Pulmonary artery endothelial cell (primary cell): ENCODE measurements at regions not wholly inside any gene's neighbourhood (a gene's known extent, or its start where the extent isn't known, plus 50 kb on each side); places are given as distances from the start of the nearest gene placed in this dataset.

ENCODE experiments used
- DNase-seq: peaks from one replicate; pipeline ENCODE4 v3.0.0-alpha.2; 2011; ENCODE audit warnings: low read depth, low spot score

DNA sequence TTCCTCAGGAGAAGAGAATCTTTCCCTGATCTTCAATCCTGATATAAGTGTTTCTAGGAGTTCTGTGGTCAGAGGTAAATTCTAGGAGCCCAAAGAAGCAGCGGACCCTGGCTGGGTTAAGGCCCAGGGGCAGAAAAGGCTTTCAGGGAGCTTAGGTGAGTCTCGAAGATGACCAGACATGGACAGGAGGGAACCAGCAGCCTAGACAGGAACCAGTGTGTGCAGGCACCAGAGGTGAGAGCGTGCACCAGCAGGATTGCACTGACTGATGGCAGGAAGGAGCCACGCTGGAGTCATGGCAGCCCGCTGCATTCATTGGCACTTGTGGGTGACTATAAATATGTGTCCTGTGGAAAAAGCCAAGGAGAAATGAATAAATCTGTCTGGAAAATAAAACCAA, 489.9 kb downstream of the BCL11B start:
- no peak for DNase-seq

DNA sequence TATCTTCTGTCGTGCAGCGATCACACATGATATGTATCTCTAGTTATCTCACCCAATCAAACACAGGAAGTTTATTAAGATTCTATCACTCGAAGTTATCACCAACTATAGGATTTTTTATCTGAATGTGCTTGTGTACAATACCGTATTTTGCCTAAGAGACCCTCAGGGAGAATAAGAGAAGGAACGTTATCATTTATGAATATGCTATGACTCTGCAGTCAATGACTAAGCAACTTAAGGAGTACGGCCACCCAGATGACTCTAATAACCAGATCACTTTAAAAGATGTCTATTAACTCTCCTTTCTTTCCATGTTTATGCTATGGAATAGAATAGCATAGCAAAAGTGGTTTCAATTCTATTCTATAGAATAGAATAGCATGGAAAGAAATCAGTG, 486.4 kb downstream of the BCL11B start:
- no peak for DNase-seq

DNA sequence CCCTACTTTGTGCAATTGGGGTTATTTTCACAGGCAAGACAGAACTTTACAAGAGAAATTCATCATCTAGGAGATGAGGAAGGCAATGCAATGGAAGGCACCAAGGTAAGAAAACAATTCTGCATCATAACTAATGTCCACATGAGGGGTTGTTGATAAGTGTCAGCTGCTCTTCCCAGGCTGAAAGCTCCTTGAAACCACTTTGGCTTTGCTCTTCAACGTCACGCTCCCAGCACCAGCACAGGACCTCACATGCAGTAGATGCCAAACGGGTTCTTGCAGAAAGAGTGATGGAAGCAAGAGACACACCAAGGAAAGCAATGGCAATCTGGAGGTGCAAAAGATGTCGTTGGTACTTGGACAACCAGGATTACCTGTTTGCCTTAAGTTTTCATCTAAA, 485.5 kb downstream of the BCL11B start:
- DNase-seq, result no peak

DNA sequence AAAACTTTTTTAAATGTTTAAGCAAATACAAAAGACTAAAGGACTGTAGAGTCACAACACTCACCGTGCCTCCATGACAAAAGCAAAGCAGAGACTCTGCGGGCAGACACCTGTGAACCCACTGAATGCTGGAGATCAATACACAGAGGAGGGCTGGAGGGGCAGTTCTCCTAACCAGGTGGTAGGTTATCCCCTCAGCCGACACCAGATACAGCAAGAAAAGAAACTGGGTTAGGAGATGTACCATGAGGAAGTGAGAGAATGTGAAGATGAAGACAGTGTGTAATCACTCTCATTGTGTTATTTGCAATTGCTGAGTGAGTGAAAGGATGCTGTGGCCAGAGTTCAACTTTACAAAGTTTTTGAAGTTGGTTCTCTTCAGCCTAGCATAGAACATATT, 480.3 kb downstream of the BCL11B start:
- no peak for DNase-seq

DNA sequence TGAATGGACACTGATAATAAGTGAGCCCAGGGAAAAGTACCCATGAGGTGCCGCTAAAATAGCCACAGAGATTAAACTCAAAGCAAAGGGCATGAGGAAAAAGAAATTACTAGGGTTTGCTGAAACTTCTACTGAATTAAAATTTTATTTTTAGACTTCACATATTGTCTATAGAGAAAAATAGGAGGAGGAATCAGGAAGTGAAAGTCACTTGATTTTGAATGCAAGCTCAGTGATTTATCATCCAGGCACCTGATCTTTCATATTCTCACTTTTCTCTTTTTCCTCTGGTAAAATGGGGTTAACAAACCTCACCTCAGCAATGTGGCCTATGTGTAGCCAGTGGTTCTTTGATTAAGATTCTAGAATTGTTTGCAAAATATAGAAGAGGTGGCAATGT, 479.8 kb downstream of the BCL11B start:
- no peak for DNase-seq

DNA sequence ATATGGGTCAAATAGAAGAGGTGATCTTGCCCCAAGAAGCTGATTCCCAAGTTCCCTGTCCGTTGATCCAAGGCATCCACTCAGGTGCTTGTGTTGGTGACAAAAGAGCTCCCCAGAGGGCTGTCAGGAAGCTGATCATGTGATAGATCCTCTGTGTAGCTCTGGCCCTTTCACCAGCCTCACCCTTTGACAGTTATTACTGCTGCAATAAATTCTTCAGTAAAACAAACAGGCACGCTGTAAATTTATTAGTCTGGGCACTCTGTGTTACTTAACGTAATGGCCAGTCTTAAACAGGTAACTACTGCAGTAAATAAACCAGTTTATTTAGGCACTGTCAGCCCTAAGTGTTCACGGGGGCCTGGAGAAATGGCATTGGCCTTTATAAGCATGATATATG, 473.9 kb downstream of the BCL11B start:
- no peak for DNase-seq

DNA sequence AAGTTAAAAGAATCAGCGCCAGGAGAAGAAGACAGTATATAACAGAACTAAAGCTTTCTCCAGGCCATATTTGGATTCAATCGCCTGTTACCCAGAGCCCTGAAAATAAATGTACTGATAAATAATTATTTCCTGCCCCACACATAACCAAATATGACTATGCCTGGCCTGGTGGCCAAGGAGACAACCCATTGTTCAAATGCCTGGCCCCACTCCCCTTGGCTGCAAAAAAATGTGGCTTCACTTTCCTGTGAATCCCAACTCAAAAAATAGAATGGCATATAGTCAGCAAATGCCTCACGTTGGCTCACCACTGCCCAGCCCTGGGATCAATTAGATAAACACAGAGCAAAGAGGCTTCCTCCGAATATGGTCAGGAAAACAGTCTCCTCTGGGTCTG, 472.1 kb downstream of the BCL11B start:
- DNase-seq, result no peak

DNA sequence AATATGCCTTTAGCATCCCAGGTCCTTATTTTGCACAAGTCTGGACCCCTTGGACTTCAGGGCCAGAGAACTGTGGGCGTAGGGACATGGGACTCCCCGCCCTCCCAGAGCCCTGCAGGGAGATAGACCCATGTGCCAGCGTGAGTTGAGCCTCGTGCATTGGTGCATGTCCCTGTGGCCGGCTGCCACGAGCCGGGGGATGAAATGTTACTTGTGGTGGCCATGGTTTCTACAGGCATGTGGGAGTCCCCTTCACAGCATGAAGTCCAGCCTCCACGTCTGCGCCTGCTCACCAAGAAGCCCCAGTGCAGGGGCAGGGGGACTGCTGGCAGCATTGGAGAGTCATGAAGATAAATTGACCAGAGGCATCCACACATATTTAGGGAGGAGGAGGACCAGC, 470.0 kb downstream of the BCL11B start:
- DNase-seq, result no peak

DNA sequence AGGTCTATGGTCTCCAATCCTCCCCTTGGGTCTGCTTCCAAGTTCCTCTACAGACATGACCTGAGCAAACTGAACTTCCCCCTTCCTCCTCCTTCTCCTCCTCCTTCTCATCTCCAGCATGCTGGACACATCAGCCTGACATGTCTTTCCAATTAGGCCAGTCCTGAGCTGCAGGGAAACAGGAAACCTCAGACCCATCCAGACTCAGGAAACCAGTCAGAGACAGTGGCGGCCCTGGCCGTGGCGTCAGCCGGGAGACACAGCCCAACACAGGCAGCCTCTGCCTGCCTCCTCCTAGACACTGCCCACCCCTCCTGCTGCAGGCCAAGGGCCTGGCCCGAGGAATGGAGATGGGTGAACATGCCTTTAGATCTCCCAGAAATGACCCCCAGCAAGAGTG, 468.8 kb downstream of the BCL11B start:
- no peak for DNase-seq

DNA sequence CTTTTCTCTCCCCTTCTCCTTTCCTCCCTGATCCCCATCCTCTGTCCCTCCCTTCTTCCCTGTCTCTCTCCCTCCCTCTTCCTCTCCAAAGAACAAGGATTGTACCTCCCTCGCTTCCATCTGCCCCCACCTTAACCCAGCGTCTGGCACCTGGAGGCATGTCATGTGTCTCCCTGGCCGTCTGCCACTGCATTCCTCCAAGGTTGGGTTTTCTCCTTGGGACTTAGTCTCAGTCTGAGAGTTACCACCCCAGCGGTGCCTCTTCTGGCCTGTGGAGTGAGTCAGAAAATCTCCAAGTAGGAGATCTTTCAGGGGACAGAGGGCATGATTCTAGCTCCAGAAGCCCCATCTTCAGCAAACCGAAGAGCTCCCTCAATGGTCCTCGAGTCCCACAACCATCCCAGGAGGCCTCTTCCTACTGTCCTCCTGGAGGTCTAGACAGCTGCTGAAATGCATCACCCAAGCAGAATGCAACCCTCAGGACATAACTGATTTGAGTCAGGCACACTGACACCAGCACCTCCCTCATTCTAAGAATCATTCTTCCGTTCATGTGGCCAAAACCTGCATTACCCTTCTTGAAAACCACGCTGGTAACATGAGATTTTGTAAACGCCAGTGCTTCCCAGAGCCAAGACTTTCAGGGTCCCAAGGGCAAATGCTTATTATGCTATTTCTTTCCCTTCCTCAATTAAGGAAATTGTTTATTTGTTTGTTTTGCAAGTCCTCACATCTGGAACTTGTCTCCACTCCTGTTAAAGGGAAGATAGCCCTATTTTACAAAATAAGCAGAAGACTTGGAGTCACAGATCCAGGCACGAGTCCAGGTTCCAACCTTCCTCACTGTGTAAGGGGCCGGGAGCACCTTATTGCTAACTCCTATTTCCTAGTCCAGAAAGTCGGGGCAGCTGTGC, 463.2 kb downstream of the BCL11B start:
- DNase-seq, result no peak

DNA sequence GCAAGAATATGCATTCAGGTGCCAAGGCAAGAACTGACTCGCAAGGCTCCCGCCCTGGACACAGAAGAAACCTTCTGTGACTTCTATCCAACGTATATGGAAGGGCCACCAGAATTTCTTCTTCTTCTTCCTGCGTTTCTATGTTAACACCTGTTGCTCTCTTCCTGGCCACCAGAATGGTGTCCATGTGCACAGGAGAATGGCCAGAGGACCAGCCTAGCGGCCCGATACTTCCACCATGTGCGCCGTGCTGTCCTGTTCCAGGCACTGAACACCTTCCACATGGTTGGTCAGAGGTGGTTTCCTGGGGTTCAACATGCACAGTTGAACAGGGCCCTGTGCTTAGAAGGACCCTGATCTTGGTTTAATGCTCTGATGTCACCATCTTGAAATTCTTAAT, 455.8 kb downstream of the BCL11B start:
- DNase-seq, result no peak

DNA sequence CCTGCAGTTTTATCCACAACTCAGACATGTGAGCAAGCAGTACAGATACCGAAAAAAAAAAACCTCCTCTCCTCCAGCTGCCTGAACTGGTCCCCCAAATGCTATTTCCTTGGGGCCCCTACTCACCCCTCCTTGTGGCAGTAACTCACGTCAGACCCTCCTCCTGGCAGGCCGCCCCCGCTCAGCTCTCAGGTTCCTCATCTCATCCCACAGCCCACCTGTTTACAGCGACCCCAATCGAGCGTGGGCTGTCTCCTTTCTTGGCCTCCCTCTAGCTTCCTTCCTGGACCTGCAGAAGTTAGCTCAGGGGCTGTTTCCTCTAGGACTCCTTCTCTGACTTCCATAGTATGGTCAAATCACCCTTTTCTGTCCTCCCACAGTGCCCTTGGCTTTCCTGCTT, 455.3 kb downstream of the BCL11B start:
- DNase-seq, result no peak

DNA sequence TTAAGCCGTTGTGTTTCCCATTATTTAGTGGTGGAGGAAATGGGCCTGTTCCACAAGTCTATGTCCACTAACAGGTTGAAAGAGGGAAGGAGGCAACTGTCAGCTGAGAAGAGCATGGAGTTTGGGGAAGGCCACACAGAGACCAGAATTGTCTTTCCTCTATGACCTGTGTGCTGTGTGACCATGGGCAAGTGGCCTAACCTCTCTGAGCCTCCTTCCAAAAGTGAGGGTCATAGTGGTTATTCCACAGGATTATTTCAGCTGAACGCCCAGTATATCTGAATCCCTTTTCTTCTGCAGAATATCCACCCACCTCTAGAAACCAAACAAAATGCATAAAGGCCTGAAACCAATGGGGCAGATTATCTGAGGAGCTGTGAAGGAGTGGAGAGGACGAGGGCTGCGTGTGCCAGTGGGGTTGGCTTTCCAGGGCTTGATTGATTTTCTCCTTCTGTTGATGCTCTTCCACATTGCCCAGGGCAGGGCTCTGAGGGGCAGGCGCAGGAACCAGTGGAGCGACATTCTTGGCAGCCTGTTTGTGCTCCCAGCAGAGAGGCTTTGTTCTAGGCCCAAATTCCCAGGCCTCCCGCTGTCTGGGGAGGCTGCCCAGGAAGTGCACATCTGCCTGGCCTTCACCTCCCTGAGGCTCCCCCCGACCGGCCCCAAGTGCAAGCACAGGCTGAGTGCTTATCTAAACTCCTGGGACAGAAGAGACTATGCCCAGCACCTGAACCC, 452.7 kb downstream of the BCL11B start:
- DNase-seq, result no peak

DNA sequence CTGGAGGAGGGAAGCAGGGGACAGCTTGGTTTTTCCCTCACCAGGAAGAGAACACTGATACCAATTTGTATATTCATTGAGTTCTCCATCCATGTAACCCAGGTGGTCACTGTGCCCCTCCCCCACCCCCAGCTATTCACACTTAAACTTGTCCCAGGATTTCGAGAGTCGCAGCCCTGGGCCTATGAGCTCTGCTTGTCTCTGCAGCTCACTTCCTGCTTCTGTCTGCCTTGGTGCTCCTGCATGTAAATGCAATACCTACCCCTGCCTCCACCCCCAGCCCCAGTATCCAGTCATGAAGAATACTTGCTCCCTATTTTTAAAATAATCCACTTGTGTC, 452.2 kb downstream of the BCL11B start:
- DNase-seq, result no peak

DNA sequence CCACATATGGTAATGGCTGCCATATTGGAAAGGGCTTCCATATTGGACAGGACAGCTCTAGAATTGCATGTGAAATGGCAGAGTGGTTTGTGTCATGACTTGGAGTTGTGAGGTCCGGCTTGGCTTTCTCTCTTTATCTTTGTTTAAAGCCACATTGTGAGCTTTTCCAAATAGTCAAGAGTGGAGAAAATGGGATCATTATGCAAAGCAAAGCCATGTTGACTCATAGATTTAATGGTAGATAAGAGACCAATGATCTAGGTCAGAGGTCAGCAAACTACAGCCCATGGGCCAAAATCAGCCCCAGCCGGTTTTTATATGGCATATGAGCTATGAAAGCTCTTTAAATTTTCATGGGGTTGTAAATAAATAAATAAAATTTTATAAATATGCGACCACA, 449.1 kb downstream of the BCL11B start:
- no peak for DNase-seq

DNA sequence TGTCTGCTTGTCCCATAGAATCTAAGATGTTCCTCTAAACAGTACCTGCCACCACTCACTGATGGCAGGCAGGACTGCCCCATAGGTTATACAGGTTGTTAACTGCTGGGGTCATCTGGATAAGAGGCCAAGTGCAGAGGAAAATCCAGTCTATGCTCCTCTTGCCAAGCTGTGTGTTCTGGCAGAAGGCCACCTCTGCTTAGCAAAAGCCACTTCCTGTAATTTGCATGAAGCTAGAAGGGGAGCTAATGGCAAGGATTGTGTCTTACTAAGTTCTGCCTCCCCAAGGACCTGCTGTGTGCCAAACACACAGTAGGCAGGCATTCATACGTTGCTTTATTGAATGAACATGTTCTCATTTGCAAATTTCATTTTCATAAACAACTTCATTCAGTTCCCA, 445.4 kb downstream of the BCL11B start:
- no peak for DNase-seq

DNA sequence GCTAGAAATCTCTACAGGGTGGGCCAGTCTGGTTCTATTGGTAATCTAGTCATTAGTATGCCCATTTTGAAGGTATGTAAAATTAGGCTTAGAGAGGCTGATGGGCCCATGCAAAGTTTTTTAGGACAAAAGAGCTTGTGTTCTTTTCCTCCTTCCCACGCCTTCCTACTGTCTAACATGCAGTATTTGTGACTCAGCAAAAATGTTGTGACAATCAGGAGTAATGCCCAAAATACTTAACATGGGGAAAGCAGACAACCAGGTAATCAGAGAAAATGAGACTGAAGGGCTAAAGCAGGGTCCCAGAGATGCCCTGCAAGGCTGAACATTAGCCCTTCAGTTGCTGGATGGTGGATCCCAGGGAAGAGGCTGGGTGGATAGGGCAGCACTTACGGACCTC, 437.9 kb downstream of the BCL11B start:
- no peak for DNase-seq

DNA sequence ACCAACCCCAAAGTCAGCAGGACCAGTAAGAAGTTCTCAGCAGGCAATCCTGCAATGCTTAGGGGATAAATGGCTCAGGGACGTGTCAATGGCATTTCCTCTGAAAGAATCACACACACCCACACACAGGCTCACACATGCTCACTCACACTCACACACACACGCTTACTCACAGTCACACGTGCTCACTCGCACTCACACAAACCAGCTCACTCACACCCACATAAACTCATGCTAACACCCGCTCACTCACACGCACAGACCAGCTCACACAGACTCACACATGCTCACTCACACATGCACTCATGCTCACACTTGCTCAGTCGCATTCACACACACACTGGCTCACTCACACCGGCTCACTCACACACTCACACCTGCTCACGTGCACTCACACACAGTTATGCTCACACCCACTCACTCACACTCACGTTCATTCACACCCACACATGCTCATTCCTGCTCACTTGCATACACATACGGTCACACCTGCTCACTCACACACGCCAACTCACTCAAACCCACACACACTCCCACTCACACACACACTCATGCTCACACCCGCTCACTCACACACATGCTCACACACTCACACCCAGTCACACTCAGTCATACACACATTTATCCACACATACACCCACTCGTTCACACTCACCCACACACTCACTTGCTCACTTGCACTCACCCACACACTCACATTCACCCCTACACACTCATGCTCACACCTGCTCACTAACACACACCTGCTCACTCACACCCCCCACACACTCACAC, 436.8 kb downstream of the BCL11B start:
- no peak for DNase-seq

DNA sequence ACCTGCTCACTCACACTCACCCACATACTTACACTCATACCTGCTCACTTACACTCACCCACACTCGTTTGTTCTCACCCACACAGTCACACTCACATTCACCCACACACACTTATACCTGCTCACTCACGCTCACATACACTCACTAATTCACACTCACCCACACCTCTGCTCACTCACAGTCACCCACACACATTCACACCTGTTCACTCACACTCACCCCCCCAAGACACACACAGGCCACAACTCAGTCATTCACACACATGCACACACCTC, 436.2 kb downstream of the BCL11B start:
- no peak for DNase-seq

DNA sequence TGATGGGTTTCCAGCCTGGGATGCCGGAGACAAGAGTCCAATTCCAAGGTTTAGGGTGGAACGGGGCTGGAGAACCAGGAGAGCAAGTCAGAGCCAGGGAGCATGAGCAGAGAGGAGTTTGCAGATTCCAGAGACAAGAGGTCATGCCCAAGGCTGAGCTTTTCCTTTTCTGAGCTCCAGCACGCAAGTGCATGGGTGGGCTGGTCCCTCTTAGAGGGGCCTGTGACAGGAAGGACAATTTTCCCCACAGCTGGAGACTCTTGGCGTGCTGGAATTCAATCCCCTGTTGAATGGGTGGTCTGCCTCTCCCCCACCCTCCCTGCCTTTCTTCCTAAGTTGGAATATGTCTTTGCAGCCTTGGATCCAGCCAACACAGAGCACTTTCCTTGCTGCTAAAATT, 431.9 kb downstream of the BCL11B start:
- DNase-seq, result no peak

DNA sequence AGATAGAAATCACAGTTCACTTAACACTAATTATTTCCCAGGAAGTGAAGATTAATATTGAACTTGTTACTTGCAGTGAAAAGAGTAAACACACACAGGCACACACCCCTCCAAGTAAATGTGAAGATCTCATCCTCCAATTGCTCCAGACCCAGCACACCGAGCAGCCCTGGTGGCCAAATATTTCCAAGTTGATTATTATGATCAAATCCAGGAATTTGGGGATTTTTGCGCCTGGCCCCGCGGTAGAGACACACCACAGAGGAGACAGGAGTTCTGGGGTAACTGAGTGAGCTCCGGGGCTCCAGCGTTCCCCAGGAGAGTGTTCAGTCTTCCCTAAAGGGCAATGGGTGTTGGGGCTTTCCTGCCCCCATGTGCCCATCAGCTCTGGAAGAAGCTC, 431.5 kb downstream of the BCL11B start:
- DNase-seq, result no peak

DNA sequence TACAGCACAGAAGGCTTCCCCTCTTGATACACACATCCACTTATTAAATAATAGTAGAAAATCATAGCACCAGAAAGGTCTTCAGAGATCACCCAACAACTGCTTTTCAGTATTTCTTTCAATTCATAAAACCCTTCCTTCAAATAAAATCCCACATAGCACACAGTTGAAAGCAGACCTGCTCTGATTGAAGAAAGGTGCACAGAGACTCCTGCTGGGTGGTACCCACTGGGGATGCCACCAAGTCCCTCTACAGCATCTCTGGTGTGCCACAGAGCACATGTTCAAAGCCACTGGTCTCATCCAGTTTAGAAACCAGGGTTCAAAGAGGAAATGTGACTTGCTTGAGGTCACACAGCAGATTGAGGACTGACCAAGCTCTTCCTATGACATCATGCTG, 427.5 kb downstream of the BCL11B start:
- no peak for DNase-seq
